ENCODE measurements at regions not wholly inside any gene's neighbourhood (a gene's known extent, or its start where the extent isn't known, plus 50 kb on each side); places are given as distances from the start of the nearest gene placed in this dataset.

DNA sequence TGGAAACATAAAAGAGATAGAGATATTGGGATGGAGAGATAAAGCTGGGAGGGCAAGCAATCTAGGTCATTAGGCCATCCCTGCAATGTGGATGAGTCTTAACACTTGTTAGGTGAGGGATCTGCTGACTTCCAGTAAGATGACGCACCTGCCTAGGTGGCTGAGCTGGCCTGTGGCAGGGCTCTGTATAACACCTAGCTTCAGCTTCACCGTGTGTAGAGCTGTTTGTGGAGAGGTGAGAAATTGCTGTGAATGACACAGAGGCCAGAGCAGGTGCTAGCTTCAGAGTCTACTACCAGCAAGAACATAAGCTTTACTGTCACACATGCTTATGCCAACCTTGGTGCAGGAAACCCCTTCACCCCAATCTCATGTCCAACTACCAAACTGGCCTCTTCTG lies 1010.0 kb downstream of the TYW1 start:
- no peak for ATAC-seq
- Histone ChIP-seq H3K27me3 (no peaks in the 10 kb centered on the region), H3K4me3 (no peak overlapping the region), H3K4me1 (no peaks in the 10 kb centered on the region), H3K27ac (no peak overlapping the region), H3K9me3 (no peaks in the 10 kb centered on the region), H3K36me3 (no peaks in the 10 kb centered on the region)
- TF ChIP-seq POLR2A (IDR thresholded peaks at IDR 0.05) (no peak), CTCF (IDR thresholded peaks at IDR 0.05) (no peak)
- intact Hi-C loops (cut with DNase I), result no loop called here
- no CpG with 5 or more reads among the region's 2 CpGs for WGBS (ENCODE audit: insufficient coverage, low coverage, low lambda C conversion rate, missing lambda C conversion rate)
- DNase-seq, result no peak

DNA sequence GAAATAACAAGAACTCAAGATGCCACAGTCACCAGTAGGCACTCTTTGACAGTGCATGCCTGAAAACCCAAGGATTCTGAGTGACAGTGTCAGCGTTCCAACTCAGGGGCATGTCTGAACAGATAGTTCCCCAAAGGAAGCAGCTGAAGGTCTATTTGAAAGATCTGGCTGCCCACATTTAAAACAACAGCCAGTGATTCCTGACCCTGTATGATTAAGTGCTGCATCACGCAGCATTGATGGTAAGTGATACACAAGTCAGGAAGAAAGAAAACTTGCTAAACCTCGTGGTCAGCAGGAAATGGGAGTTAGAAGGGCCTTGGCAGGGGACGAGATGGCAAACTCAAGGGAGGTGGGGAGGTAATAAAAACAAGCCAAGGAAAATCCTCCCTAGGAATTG lies 1013.1 kb downstream of the TYW1 start:
- TF ChIP-seq POLR2A (IDR thresholded peaks at IDR 0.05), result no peak
- TF ChIP-seq CTCF (IDR thresholded peaks at IDR 0.05), result no peak
- no peak overlapping the region for H3K4me3 ChIP-seq
- ATAC-seq, result no peak
- 26% methylated on average over 4 of the region's 4 CpGs for WGBS (ENCODE audit: insufficient coverage, low coverage, low lambda C conversion rate, missing lambda C conversion rate)
- no peak for DNase-seq
- intact Hi-C loops (cut with DNase I), result no loop called here
- H3K9me3 ChIP-seq, result no peaks in the 10 kb centered on the region
- no peak overlapping the region for H3K27ac ChIP-seq
- H3K4me1 ChIP-seq, result no peaks in the 10 kb centered on the region
- H3K27me3 ChIP-seq, result no peaks in the 10 kb centered on the region
- no peaks in the 10 kb centered on the region for H3K36me3 ChIP-seq

DNA sequence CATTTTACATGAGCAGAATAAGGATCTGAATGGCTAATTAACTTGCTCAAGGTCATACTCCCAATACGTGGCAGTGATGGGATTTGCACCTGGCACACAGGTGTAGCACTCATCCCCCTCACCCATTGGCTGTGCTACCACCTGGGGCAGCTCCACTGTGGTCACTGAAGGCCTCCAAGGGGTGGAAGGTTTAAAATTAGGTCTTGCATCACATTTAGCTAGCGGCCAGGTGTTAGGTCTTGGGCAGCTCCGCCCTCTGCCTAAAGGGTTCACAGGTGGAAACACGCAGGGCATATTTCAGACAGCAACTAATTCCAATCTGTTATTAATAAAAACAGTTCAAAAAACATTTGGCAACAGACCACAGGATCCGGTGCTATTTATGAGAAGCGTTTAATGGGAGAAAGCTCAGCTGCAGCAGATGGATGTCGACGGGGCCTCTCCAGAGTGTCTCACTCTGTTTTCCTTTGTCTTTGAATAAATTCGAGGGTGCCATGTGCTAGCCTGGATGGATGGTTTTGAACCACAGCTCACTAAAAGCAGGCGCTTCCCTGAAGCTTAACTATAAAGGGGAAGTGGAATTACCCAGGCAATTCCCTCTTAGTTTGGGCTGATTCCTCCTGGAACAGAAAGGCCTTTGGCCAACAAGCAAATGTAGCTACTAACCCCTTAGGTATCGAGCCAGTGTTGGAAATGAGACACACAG lies 1017.6 kb downstream of the TYW1 start:
- Histone ChIP-seq H3K9me3 (no peaks in the 10 kb centered on the region), H3K4me3 (no peak overlapping the region), H3K36me3 (no peaks in the 10 kb centered on the region), H3K27ac (no peak overlapping the region), H3K27me3 (no peaks in the 10 kb centered on the region), H3K4me1 (no peaks in the 10 kb centered on the region)
- intact Hi-C loops (cut with DNase I), result no loop called here
- no peak for ATAC-seq
- DNase-seq, result no peak
- 70% methylated on average over 7 of the region's 11 CpGs for WGBS (ENCODE audit: insufficient coverage, low coverage, low lambda C conversion rate, missing lambda C conversion rate)
- TF ChIP-seq CTCF (IDR thresholded peaks at IDR 0.05) (no peak), POLR2A (IDR thresholded peaks at IDR 0.05) (no peak)

DNA sequence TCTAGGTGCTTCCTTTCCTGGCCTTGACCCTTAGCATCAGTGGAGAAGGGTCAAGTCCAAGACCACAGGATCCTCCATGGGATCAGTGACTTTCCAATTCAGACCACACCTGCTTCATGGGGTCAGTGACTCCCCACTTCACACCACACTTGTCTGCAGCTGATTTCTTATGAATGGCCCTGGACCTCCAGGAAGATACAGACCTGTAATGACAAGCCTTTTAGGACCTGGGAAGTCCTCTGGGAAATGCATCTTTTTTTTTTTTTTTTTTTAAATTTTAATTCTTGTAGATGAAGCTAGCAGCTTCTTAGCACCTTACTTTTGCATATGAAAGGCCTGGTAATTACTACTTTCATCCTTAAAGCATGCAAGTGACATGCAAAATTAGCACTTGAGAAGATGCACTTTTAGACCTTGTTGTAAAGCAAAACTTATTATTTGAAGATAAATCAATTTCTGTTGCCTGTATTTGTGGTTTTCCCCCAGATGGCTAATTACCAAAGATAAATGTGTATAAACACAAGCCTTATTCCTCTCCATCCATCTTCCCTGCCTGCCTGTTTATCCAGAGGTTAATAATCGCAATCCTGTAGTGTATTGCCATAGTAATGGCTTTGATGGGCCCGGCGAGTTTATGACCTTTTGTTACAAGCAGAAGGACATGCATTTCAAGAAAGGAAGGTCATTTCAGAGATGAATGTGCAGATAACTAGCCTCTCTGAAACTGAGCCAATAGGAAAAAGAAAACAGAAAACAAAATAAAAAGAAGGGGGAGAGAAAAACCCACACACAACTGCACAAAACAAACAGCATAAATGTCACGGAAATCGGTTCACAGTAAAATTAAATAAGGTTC lies 1018.7 kb downstream of the TYW1 start:
- no peak for ATAC-seq
- DNase-seq, result no peak
- Histone ChIP-seq H3K27me3 (no peaks in the 10 kb centered on the region), H3K4me3 (no peak overlapping the region), H3K36me3 (no peaks in the 10 kb centered on the region), H3K9me3 (no peaks in the 10 kb centered on the region), H3K4me1 (no peaks in the 10 kb centered on the region), H3K27ac (no peak overlapping the region)
- TF ChIP-seq CTCF (IDR thresholded peaks at IDR 0.05) (no peak), POLR2A (IDR thresholded peaks at IDR 0.05) (no peak)
- WGBS (ENCODE audit: insufficient coverage, low coverage, low lambda C conversion rate, missing lambda C conversion rate), result 57% methylated on average over 5 of the region's 5 CpGs
- intact Hi-C loops (cut with DNase I), result no loop called here
